Naive thymus-derived CD4-positive, alpha-beta T cell (primary cell): ENCODE measurements at regions not wholly inside any gene's neighbourhood (a gene's known extent, or its start where the extent isn't known, plus 50 kb on each side); places are given as distances from the start of the nearest gene placed in this dataset.

Source experiments
- ATAC-seq: fragments of 150-1000 bp; cut with Tn5 transposase; 2 replicates; pipeline ENCODE4 v1.10.0; 2021; ENCODE audit warnings: mild to moderate bottlenecking, moderate library complexity
- CTCF ChIA-PET: fragments of 350-600 bp; sonication (Branson Sonifier 250); formaldehyde crosslinking; loops from one replicate; lab custom pipeline; 2021; ENCODE audit warnings: antibody characterized with exemption; lab: Charles Lee
- POLR2A ChIA-PET: fragments of 350-600 bp; sonication (Branson Sonifier 250); formaldehyde crosslinking; loops from one replicate; lab custom pipeline; 2021; ENCODE audit warnings: antibody characterized with exemption, inconsistent platforms; lab: Charles Lee
- DNase-seq, 9 donors: peaks; one replicate each; pipeline versions ENCODE4 v3.0.0 to v3.0.0-alpha.2; 2020 to 2022; ENCODE audit warnings: mixed read lengths in 1 of 9
- H3K27ac ChIP-seq: one replicate; pipeline ENCODE4 v1.7.0; 2013; ENCODE audit warnings: mild to moderate bottlenecking, low read depth, low read length, moderate library complexity
- H3K27me3 ChIP-seq, 2 donors: one replicate each; pipeline ENCODE4 v1.7.0; 2013; ENCODE audit warnings: low read length in 2 of 2, mild to moderate bottlenecking in 2 of 2, moderate library complexity in 2 of 2; ENCODE audit not compliant: control insufficient read depth in 2 of 2, insufficient read depth in 2 of 2
- H3K36me3 ChIP-seq, 3 experiments: 1 replicate in 2 of 3; 2 replicates in 1 of 3; pipeline ENCODE4 v1.7.0; 2013; ENCODE audit warnings: low read length in 3 of 3, mild to moderate bottlenecking in 3 of 3, moderate library complexity in 1 of 3; ENCODE audit not compliant: insufficient read depth in 3 of 3, control insufficient read depth in 2 of 3
- H3K4me1 ChIP-seq, 2 donors: one replicate each; pipeline ENCODE4 v1.7.0; 2013; ENCODE audit warnings: low read length in 2 of 2, mild to moderate bottlenecking in 2 of 2, moderate library complexity in 1 of 2; ENCODE audit not compliant: control insufficient read depth in 2 of 2, insufficient read depth in 2 of 2
- H3K4me3 ChIP-seq: 2 replicates; pipeline ENCODE4 v1.7.0; 2013; ENCODE audit warnings: mild to moderate bottlenecking, low read length
- H3K9me3 ChIP-seq, 3 experiments: 1 replicate in 2 of 3; 2 replicates in 1 of 3; pipeline ENCODE4 v1.7.0; 2013; ENCODE audit warnings: low read length in 3 of 3; ENCODE audit not compliant: control insufficient read depth in 2 of 3
- H3K27ac Mint-ChIP-seq, 9 donors: one replicate each; pipeline ENCODE4 v1.8.0; 2020 to 2022; ENCODE audit warnings: mixed read lengths in 9 of 9, mild to moderate bottlenecking in 8 of 9, moderate library complexity in 5 of 9, inconsistent platforms in 2 of 9
- H3K27me3 Mint-ChIP-seq, 5 donors: one replicate each; pipeline ENCODE4 v1.8.0; 2021 to 2022; ENCODE audit warnings: mixed read lengths in 5 of 5, mild to moderate bottlenecking in 1 of 5
- H3K36me3 Mint-ChIP-seq, 5 donors: one replicate each; pipeline ENCODE4 v1.8.0; 2020 to 2022; ENCODE audit warnings: mixed read lengths in 5 of 5, mild to moderate bottlenecking in 3 of 5, inconsistent platforms in 1 of 5
- H3K4me1 Mint-ChIP-seq, 7 donors: one replicate each; pipeline ENCODE4 v1.8.0; 2020 to 2022; ENCODE audit warnings: mixed read lengths in 7 of 7, mild to moderate bottlenecking in 3 of 7, inconsistent platforms in 1 of 7
- H3K4me3 Mint-ChIP-seq, 10 donors: one replicate each; pipeline ENCODE4 v1.8.0; 2020 to 2022; ENCODE audit warnings: mild to moderate bottlenecking in 10 of 10, mixed read lengths in 10 of 10, moderate library complexity in 6 of 10, inconsistent platforms in 2 of 10
- H3K9me3 Mint-ChIP-seq, 11 donors: one replicate each; pipeline ENCODE4 v1.8.0; 2020 to 2022; ENCODE audit warnings: mixed read lengths in 11 of 11, mild to moderate bottlenecking in 4 of 11, inconsistent platforms in 1 of 11, moderate library complexity in 1 of 11
- intact Hi-C, 2 donors: fragments of 100-400 bp; cut with micrococcal nuclease; formaldehyde crosslinking; loops; one replicate each; pipeline ENCODE4 v1.15.1; 2023

- H3K36me3 ChIP-seq, result no peaks in the 10 kb centered on the region
- H3K9me3 Mint-ChIP-seq, result peaks cover 0 to 16% (median 5%) of the 10 kb centered on the region in 11 donors
- H3K4me3 ChIP-seq, result no peak overlapping the region
- H3K27ac ChIP-seq, result no peak overlapping the region
- no peaks in the 10 kb centered on the region for H3K4me1 Mint-ChIP-seq
- ChIA-PET CTCF (no interaction called here), POLR2A (no interaction called here)
- DNase-seq (no peak), ATAC-seq (no peak)
- no peak overlapping the region for H3K4me3 Mint-ChIP-seq
- H3K27ac Mint-ChIP-seq, result no peak overlapping the region
- no peaks in the 10 kb centered on the region for H3K36me3 Mint-ChIP-seq
- H3K27me3 Mint-ChIP-seq, result no peaks in the 10 kb centered on the region
- no peaks in the 10 kb centered on the region for H3K9me3 ChIP-seq
- no peaks in the 10 kb centered on the region for H3K4me1 ChIP-seq
- H3K27me3 ChIP-seq, result no peaks in the 10 kb centered on the region
- intact Hi-C loops, result no loop called here
Measured at GRCh38 chr2:139059617-139060016, 279.4 kb upstream of the NXPH2 start.

GRCh38 chr2:139055202-139055601, 275.0 kb upstream of the NXPH2 start:
- Histone ChIP-seq H3K27me3 (no peaks in the 10 kb centered on the region), H3K4me1 (no peaks in the 10 kb centered on the region), H3K9me3 (no peaks in the 10 kb centered on the region), H3K4me3 (no peak overlapping the region), H3K27ac (no peak overlapping the region), H3K36me3 (no peaks in the 10 kb centered on the region)
- Mint-ChIP-seq H3K4me3 (no peak overlapping the region), H3K4me1 (no peaks in the 10 kb centered on the region), H3K27me3 (no peaks in the 10 kb centered on the region), H3K27ac (no peak overlapping the region), H3K9me3 (peaks cover 0 to 29% (median 4%) of the 10 kb centered on the region in 11 donors), H3K36me3 (no peaks in the 10 kb centered on the region)
- ChIA-PET CTCF (no interaction called here), POLR2A (no interaction called here)
- ATAC-seq (no peak), DNase-seq (no peak)
- intact Hi-C loops, result no loop called here

- Histone ChIP-seq H3K27me3 (no peaks in the 10 kb centered on the region), H3K36me3 (no peaks in the 10 kb centered on the region), H3K4me3 (no peak overlapping the region), H3K9me3 (no peaks in the 10 kb centered on the region), H3K4me1 (no peaks in the 10 kb centered on the region), H3K27ac (no peak overlapping the region)
- ChIA-PET POLR2A (no interaction called here), CTCF (no interaction called here)
- H3K4me1 Mint-ChIP-seq, result no peaks in the 10 kb centered on the region
- H3K27me3 Mint-ChIP-seq, result no peaks in the 10 kb centered on the region
- H3K9me3 Mint-ChIP-seq, result peaks cover 0 to 21% (median 2%) of the 10 kb centered on the region in 11 donors
- no peak overlapping the region for H3K27ac Mint-ChIP-seq
- no peaks in the 10 kb centered on the region for H3K36me3 Mint-ChIP-seq
- no peak overlapping the region for H3K4me3 Mint-ChIP-seq
- ATAC-seq (no peak), DNase-seq (no peak)
- intact Hi-C loops, result no loop called here
Measured at GRCh38 chr2:139048017-139048416, 267.8 kb upstream of the NXPH2 start.

- H3K27me3 ChIP-seq, result no peaks in the 10 kb centered on the region
- H3K36me3 Mint-ChIP-seq, result no peaks in the 10 kb centered on the region
- no peak overlapping the region for H3K4me3 Mint-ChIP-seq
- intact Hi-C loops, result no loop called here
- H3K27ac Mint-ChIP-seq, result no peak overlapping the region
- H3K27me3 Mint-ChIP-seq, result no peaks in the 10 kb centered on the region
- ChIA-PET CTCF (no interaction called here), POLR2A (no interaction called here)
- peaks cover 0 to 16% (median 3%) of the 10 kb centered on the region in 11 donors for H3K9me3 Mint-ChIP-seq
- ATAC-seq (no peak), DNase-seq (no peak)
- no peak overlapping the region for H3K4me3 ChIP-seq
- no peaks in the 10 kb centered on the region for H3K4me1 Mint-ChIP-seq
- no peaks in the 10 kb centered on the region for H3K9me3 ChIP-seq
- H3K4me1 ChIP-seq, result no peaks in the 10 kb centered on the region
- H3K27ac ChIP-seq, result no peak overlapping the region
- no peaks in the 10 kb centered on the region for H3K36me3 ChIP-seq
Measured at GRCh38 chr2:139045524-139045923, 265.3 kb upstream of the NXPH2 start.

- CTCF ChIA-PET, result no interaction called here
- no peaks in the 10 kb centered on the region for H3K27me3 Mint-ChIP-seq
- no peak overlapping the region for H3K27ac Mint-ChIP-seq
- H3K9me3 Mint-ChIP-seq, result peaks cover 0 to 20% (median 5%) of the 10 kb centered on the region in 11 donors
- H3K4me1 Mint-ChIP-seq, result no peaks in the 10 kb centered on the region
- Histone ChIP-seq H3K9me3 (no peaks in the 10 kb centered on the region), H3K4me1 (no peaks in the 10 kb centered on the region), H3K27ac (no peak overlapping the region), H3K27me3 (no peaks in the 10 kb centered on the region), H3K36me3 (no peaks in the 10 kb centered on the region), H3K4me3 (no peak overlapping the region)
- intact Hi-C loops, result no loop called here
- no peaks in the 10 kb centered on the region for H3K36me3 Mint-ChIP-seq
- POLR2A ChIA-PET, result no interaction called here
- ATAC-seq, result no peak
- no peak overlapping the region for H3K4me3 Mint-ChIP-seq
- DNase-seq, result no peak
Measured at GRCh38 chr2:139034064-139034463, 253.9 kb upstream of the NXPH2 start.

- Mint-ChIP-seq H3K4me1 (no peaks in the 10 kb centered on the region), H3K27me3 (no peaks in the 10 kb centered on the region), H3K9me3 (peaks cover 0 to 28% (median 7%) of the 10 kb centered on the region in 11 donors), H3K36me3 (no peaks in the 10 kb centered on the region), H3K27ac (no peak overlapping the region), H3K4me3 (no peak overlapping the region)
- Histone ChIP-seq H3K9me3 (no peaks in the 10 kb centered on the region), H3K4me1 (no peaks in the 10 kb centered on the region), H3K27me3 (no peaks in the 10 kb centered on the region), H3K4me3 (no peak overlapping the region), H3K36me3 (no peaks in the 10 kb centered on the region), H3K27ac (no peak overlapping the region)
- no peak for ATAC-seq
- CTCF ChIA-PET, result no interaction called here
- intact Hi-C loops, result no loop called here
- POLR2A ChIA-PET, result no interaction called here
- no peak for DNase-seq
Measured at GRCh38 chr2:139033300-139033699, 253.1 kb upstream of the NXPH2 start.

- no peak overlapping the region for H3K27ac Mint-ChIP-seq
- no peaks in the 10 kb centered on the region for H3K27me3 ChIP-seq
- H3K36me3 Mint-ChIP-seq, result no peaks in the 10 kb centered on the region
- DNase-seq (no peak), ATAC-seq (no peak)
- H3K27me3 Mint-ChIP-seq, result no peaks in the 10 kb centered on the region
- H3K4me1 ChIP-seq, result no peaks in the 10 kb centered on the region
- intact Hi-C loops, result no loop called here
- CTCF ChIA-PET, result no interaction called here
- H3K9me3 Mint-ChIP-seq, result peaks cover 0 to 34% (median 8%) of the 10 kb centered on the region in 11 donors
- no peak overlapping the region for H3K27ac ChIP-seq
- POLR2A ChIA-PET, result no interaction called here
- H3K9me3 ChIP-seq, result no peaks in the 10 kb centered on the region
- no peaks in the 10 kb centered on the region for H3K36me3 ChIP-seq
- no peaks in the 10 kb centered on the region for H3K4me1 Mint-ChIP-seq
- no peak overlapping the region for H3K4me3 Mint-ChIP-seq
- H3K4me3 ChIP-seq, result no peak overlapping the region
Measured at GRCh38 chr2:139031722-139032121, 251.5 kb upstream of the NXPH2 start.
